ENCODE measurements at regions not wholly inside any gene's neighbourhood (a gene's known extent, or its start where the extent isn't known, plus 50 kb on each side); places are given as distances from the start of the nearest gene placed in this dataset.

GRCh38 chr11:13216711-13217075 is 60.9 kb upstream of the BMAL1 start:
- TF ChIP-seq EZH2 (IDR thresholded peaks at IDR 0.05; ENCODE audit: low read depth, low read length, severe bottlenecking) (no peak), CTCF (IDR thresholded peaks at IDR 0.05; ENCODE audit: control extremely low read depth in 1 of 3, insufficient read depth in 1 of 3, low read depth in 1 of 3, low read length in 3 of 3) (no peak), POLR2A (IDR thresholded peaks at IDR 0.05; ENCODE audit: control extremely low read depth in 1 of 2, low read depth in 2 of 2, low read length in 2 of 2) (no peak), SRF (IDR thresholded peaks at IDR 0.05; ENCODE audit: low read depth, low read length) (no peak), CBX5 (IDR thresholded peaks at IDR 0.05; ENCODE audit: low read depth, low read length) (no peak), SUZ12 (IDR thresholded peaks at IDR 0.05; ENCODE audit: low read length) (no peak), TAF1 (IDR thresholded peaks at IDR 0.05; ENCODE audit: low read depth, low read length) (no peak), RBBP5 (IDR thresholded peaks at IDR 0.05; ENCODE audit: borderline replicate concordance, low read depth, low read length) (no peak)
